ENCODE measurements at regions not wholly inside any gene's neighbourhood (a gene's known extent, or its start where the extent isn't known, plus 50 kb on each side); places are given as distances from the start of the nearest gene placed in this dataset.

DNA sequence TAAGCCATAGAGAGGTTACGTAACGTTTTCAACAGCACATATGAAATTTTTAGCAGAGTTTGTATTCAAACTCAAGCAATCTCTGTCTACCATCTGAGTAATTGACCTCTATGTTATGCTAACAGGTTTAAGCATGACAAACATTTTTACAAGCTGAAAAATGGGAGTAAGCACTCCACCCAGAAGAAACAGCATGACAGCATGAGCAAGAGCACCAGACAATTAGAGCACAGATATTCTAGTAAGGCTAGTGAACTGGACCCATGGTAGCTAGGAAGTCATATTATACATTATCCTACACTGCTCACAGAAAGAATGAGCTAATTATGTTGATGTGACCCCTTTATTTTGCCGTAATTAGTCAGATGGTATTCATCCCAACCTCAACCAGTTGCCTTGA lies 200.5 kb downstream of the PABPC4L start:
- TF ChIP-seq, protein P1, sequence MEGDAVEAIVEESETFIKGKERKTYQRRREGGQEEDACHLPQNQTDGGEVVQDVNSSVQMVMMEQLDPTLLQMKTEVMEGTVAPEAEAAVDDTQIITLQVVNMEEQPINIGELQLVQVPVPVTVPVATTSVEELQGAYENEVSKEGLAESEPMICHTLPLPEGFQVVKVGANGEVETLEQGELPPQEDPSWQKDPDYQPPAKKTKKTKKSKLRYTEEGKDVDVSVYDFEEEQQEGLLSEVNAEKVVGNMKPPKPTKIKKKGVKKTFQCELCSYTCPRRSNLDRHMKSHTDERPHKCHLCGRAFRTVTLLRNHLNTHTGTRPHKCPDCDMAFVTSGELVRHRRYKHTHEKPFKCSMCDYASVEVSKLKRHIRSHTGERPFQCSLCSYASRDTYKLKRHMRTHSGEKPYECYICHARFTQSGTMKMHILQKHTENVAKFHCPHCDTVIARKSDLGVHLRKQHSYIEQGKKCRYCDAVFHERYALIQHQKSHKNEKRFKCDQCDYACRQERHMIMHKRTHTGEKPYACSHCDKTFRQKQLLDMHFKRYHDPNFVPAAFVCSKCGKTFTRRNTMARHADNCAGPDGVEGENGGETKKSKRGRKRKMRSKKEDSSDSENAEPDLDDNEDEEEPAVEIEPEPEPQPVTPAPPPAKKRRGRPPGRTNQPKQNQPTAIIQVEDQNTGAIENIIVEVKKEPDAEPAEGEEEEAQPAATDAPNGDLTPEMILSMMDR (IDR thresholded peaks at IDR 0.05; ENCODE audit: insufficient read depth, low read length): no peak
- TF ChIP-seq, protein P2, sequence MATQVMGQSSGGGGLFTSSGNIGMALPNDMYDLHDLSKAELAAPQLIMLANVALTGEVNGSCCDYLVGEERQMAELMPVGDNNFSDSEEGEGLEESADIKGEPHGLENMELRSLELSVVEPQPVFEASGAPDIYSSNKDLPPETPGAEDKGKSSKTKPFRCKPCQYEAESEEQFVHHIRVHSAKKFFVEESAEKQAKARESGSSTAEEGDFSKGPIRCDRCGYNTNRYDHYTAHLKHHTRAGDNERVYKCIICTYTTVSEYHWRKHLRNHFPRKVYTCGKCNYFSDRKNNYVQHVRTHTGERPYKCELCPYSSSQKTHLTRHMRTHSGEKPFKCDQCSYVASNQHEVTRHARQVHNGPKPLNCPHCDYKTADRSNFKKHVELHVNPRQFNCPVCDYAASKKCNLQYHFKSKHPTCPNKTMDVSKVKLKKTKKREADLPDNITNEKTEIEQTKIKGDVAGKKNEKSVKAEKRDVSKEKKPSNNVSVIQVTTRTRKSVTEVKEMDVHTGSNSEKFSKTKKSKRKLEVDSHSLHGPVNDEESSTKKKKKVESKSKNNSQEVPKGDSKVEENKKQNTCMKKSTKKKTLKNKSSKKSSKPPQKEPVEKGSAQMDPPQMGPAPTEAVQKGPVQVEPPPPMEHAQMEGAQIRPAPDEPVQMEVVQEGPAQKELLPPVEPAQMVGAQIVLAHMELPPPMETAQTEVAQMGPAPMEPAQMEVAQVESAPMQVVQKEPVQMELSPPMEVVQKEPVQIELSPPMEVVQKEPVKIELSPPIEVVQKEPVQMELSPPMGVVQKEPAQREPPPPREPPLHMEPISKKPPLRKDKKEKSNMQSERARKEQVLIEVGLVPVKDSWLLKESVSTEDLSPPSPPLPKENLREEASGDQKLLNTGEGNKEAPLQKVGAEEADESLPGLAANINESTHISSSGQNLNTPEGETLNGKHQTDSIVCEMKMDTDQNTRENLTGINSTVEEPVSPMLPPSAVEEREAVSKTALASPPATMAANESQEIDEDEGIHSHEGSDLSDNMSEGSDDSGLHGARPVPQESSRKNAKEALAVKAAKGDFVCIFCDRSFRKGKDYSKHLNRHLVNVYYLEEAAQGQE (IDR thresholded peaks at IDR 0.05; ENCODE audit: insufficient replicate concordance, low read depth): no peak
